Activated CD4-positive, alpha-beta T cell treated with anti-CD3 and anti-CD28 coated beads, Interleukin-2, amount 10 ng/mL, durations not matched to agents 24 days and 14 days (primary cell): ENCODE measurements at regions not wholly inside any gene's neighbourhood (a gene's known extent, or its start where the extent isn't known, plus 50 kb on each side); places are given as distances from the start of the nearest gene placed in this dataset.
A peak's percentile ranks its signal among the peaks of the same experiment; 100 is the strongest.
"Not testable (repeated sequence)": the region's sequence is repeated elsewhere in the genome, so short reads cannot be mapped to it uniquely, and the experiment has no call there.

ENCODE experiments used
- DNase-seq: peaks from one replicate; pipeline ENCODE4 v3.0.0; 2022
- H3K27ac Mint-ChIP-seq: one replicate; pipeline ENCODE4 v1.8.0; 2022; ENCODE audit warnings: mild to moderate bottlenecking, mixed read lengths
- H3K27me3 Mint-ChIP-seq: one replicate; pipeline ENCODE4 v1.8.0; 2022; ENCODE audit warnings: mixed read lengths
- H3K36me3 Mint-ChIP-seq: one replicate; pipeline ENCODE4 v1.8.0; 2022; ENCODE audit warnings: low read depth, mild to moderate bottlenecking, mixed read lengths
- H3K4me1 Mint-ChIP-seq: one replicate; pipeline ENCODE4 v1.8.0; 2021; ENCODE audit warnings: mixed read lengths
- H3K4me3 Mint-ChIP-seq: one replicate; pipeline ENCODE4 v1.8.0; 2022; ENCODE audit warnings: mild to moderate bottlenecking, moderate library complexity, mixed read lengths
- H3K9me3 Mint-ChIP-seq: one replicate; pipeline ENCODE4 v1.8.0; 2021; ENCODE audit warnings: mixed read lengths
- intact Hi-C: fragments of 100-400 bp; cut with micrococcal nuclease; formaldehyde crosslinking; loops from one replicate; pipeline ENCODE4 v1.15.1; 2023

GRCh38 chr2:8438996-8439395 lies 242.9 kb upstream of the ID2 start:
- DNase-seq = no peak
- H3K9me3 Mint-ChIP-seq = peaks cover 12% of the 10 kb centered on the region
- H3K4me3 Mint-ChIP-seq = no peak overlapping the region
- H3K27ac Mint-ChIP-seq = no peak overlapping the region
- intact Hi-C loops = no loop called here
- H3K4me1 Mint-ChIP-seq = peaks cover 19% of the 10 kb centered on the region
- peaks cover 5% of the 10 kb centered on the region for H3K27me3 Mint-ChIP-seq
- H3K36me3 Mint-ChIP-seq = peaks cover 4% of the 10 kb centered on the region

DNA sequence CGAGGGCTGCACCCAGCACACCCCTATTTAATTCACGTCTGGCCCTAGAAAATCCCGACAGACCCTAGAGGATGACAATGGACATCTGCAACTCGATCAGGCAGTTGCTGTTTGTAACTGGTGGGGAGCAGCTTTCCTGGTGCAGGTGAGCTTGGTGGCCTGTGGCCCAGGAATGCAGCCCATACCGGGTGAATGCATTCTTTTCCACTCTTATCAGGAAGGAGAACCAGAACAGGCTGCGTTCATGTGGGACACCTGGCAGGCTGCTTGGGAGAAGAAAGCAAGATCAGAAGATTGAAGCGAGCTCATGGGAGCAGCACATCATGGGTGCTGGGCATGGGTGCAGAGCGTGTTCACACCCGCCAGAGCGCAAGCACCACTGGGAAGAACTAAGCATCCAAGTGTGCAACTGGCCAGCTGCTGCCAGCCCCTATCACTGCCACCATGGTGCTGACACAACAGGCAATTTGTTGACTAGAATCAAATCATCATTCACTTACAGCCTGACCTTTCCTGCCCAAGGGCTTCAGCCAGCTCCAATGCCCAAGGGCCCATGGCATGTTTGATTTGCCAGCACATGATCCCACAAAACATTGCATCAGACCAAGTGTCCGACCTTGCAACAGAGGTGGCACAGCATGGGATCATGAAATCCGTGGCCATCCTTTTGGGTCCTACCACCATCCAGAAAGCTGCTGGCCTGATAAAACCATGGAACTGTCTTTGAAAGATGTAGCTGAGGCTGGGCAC lies 241.7 kb upstream of the ID2 start:
- no peak overlapping the region for H3K27ac Mint-ChIP-seq
- H3K27me3 Mint-ChIP-seq = peaks cover 12% of the 10 kb centered on the region

GRCh38 chr2:8441371-8441770 lies 240.5 kb upstream of the ID2 start:
- intact Hi-C loops = no loop called here
- peaks cover 2% of the 10 kb centered on the region for H3K36me3 Mint-ChIP-seq
- DNase-seq = no peak
- no peak overlapping the region for H3K27ac Mint-ChIP-seq
- H3K27me3 Mint-ChIP-seq = peaks cover 17% of the 10 kb centered on the region
- H3K4me1 Mint-ChIP-seq = peaks cover 17% of the 10 kb centered on the region
- peaks cover 5% of the 10 kb centered on the region for H3K9me3 Mint-ChIP-seq
- H3K4me3 Mint-ChIP-seq = no peak overlapping the region

More for the DNA sequence above, 241.7 kb upstream of the ID2 start:
- DNase-seq = no peak
- Mint-ChIP-seq H3K4me3 (no peak overlapping the region), H3K4me1 (peaks cover 18% of the 10 kb centered on the region), H3K9me3 (peaks cover 5% of the 10 kb centered on the region), H3K36me3 (peaks cover 3% of the 10 kb centered on the region)
- intact Hi-C loops = no loop called here

GRCh38 chr2:8441986-8442385 lies 239.9 kb upstream of the ID2 start:
- H3K27me3 Mint-ChIP-seq = peaks cover 20% of the 10 kb centered on the region
- peaks cover 5% of the 10 kb centered on the region for H3K9me3 Mint-ChIP-seq
- H3K4me1 Mint-ChIP-seq = peaks cover 17% of the 10 kb centered on the region
- peaks cover 2% of the 10 kb centered on the region for H3K36me3 Mint-ChIP-seq
- no peak overlapping the region for H3K27ac Mint-ChIP-seq
- no peak for DNase-seq
- intact Hi-C loops = no loop called here
- H3K4me3 Mint-ChIP-seq = no peak overlapping the region

GRCh38 chr2:8442833-8443486 lies 238.9 kb upstream of the ID2 start:
- Mint-ChIP-seq H3K4me1 (peaks cover 17% of the 10 kb centered on the region), H3K27ac (no peak overlapping the region), H3K36me3 (no peaks in the 10 kb centered on the region), H3K27me3 (peaks cover 24% of the 10 kb centered on the region), H3K9me3 (peaks cover 5% of the 10 kb centered on the region), H3K4me3 (no peak overlapping the region)
- intact Hi-C loops = no loop called here
- no peak for DNase-seq

DNA sequence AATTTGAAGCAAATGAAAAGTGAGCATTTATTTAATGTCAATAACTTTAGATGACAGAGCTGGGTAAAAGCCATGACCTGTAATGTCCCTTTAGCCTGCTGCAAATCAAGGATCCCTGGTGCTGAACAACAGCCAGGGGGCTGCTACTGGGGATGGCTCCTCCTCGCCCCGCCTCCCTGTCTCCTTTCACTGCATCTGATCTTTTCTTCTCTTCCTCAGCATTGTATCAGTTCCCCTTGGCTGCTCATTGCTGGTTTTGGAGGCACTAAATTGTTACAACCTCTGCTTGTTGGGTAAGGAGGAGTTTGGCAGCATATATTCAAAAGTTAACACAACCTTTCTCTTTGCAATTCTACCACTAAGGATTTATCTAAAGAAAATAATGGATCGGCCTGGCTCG lies 236.3 kb upstream of the ID2 start:
- H3K9me3 Mint-ChIP-seq = peaks cover 4% of the 10 kb centered on the region
- peaks cover 35% of the 10 kb centered on the region for H3K27me3 Mint-ChIP-seq
- no peak overlapping the region for H3K27ac Mint-ChIP-seq
- H3K4me1 Mint-ChIP-seq = peaks cover 11% of the 10 kb centered on the region
- H3K36me3 Mint-ChIP-seq = no peaks in the 10 kb centered on the region
- no peak overlapping the region for H3K4me3 Mint-ChIP-seq
- intact Hi-C loops = no loop called here
- DNase-seq = no peak

GRCh38 chr2:8446751-8447150 lies 235.1 kb upstream of the ID2 start:
- H3K27me3 Mint-ChIP-seq = peaks cover 35% of the 10 kb centered on the region
- intact Hi-C loops, H3K4me3 Mint-ChIP-seq, H3K36me3 Mint-ChIP-seq, DNase-seq, H3K27ac Mint-ChIP-seq, H3K9me3 Mint-ChIP-seq: not testable (repeated sequence)
- H3K4me1 Mint-ChIP-seq = peaks cover 11% of the 10 kb centered on the region

DNA sequence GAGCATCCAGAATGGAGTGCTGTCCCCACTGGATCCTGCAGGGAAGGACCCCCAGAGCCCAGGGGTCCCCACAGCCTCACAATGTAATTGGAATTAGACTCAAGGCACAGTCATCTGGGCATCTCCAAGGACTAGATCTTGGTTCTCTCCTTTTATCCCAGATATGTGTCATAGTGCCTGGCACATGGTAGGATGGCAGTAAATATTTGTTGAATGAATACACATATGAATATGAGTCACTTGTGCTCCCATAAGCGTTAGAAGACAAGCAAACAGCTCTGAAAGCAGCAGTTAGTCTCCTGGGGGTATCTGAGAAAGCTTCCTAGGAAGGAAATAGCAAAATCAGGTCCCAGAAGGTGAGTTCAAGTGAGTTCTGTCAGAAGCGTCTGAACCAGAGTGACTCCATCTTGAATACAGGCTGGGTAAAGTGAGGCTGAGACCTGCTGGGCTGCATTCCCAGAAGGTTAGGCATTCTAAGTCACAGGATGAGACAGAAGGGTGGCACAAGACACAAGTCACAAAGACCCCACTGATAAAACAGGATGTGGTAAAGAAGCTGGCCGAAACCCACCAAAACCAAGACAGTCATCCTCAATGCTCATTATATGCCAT lies 234.1 kb upstream of the ID2 start:
- Mint-ChIP-seq H3K36me3 (no peaks in the 10 kb centered on the region), H3K4me3 (no peak overlapping the region), H3K4me1 (peaks cover 4% of the 10 kb centered on the region), H3K27ac (no peak overlapping the region), H3K9me3 (peaks cover 4% of the 10 kb centered on the region), H3K27me3 (peaks cover 33% of the 10 kb centered on the region)
- no peak for DNase-seq
- intact Hi-C loops = no loop called here

DNA sequence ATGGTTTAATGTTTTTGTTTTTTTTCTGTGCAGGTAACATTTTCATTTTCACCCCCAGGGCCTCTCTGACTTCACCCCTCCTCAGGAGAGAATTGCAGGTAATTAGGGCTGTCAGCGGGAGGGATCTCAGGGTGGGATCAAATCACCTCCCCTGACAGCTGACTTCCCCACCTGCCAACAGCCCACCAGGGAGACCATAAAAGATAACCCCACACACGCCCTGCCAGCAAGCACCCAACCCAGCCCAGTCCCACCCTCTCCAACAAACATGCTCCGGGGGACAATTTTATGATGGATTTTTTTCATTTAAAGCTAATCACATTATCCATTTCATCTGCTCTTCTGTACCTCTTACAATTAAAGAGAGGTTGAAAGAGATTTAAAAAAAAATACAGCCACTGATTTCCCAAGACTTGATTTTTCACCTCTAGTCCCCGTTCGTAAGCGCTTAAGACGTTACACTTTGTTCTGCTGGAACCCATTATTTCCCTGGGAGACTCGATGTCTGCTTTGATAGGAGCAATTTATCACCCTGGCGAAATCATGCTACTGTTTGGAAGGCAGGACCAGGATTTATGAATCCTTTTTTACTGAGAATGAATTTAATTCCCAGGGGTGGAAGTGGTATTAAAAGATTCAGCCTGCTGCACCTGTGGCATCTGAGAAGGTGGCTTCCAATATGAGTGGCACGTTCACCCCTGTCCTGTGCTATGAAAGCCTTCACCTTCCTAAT lies 232.9 kb upstream of the ID2 start:
- H3K27ac Mint-ChIP-seq = no peak overlapping the region
- H3K4me3 Mint-ChIP-seq = no peak overlapping the region

GRCh38 chr2:8451273-8451672 lies 230.6 kb upstream of the ID2 start:
- DNase-seq = no peak
- Mint-ChIP-seq H3K36me3 (no peaks in the 10 kb centered on the region), H3K27ac (no peak overlapping the region), H3K27me3 (peaks cover 21% of the 10 kb centered on the region), H3K9me3 (peaks cover 4% of the 10 kb centered on the region), H3K4me1 (peaks cover 25% of the 10 kb centered on the region), H3K4me3 (no peak overlapping the region)
- intact Hi-C loops = no loop called here

More for the DNA sequence above, 232.9 kb upstream of the ID2 start:
- intact Hi-C loops = no loop called here
- Mint-ChIP-seq H3K36me3 (no peaks in the 10 kb centered on the region), H3K27me3 (peaks cover 33% of the 10 kb centered on the region), H3K4me1 (peaks cover 7% of the 10 kb centered on the region), H3K9me3 (peaks cover 4% of the 10 kb centered on the region)
- DNase-seq = no peak

DNA sequence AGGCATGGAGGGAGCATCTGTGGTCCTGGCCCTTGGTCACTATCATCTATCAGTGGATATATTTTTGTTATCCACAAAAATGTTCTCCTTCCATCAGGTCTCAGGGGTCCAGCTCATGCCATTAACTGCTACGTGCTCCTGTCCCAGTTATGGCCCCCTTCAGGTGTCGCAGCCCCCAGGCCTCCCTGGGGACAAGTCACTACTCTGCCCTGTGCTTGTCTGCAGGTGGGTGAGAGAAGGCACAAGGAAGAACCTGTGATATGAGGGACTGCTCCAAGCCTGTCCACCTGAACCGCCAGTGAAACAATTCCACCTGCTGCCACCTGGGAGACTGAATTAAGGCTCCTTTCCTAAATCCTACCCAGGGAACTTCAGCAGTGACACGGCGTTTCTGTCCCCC lies 229.6 kb upstream of the ID2 start:
- H3K36me3 Mint-ChIP-seq = no peaks in the 10 kb centered on the region
- no peak overlapping the region for H3K4me3 Mint-ChIP-seq
- H3K9me3 Mint-ChIP-seq = peaks cover 4% of the 10 kb centered on the region
- no peak overlapping the region for H3K27ac Mint-ChIP-seq
- no peak for DNase-seq
- H3K27me3 Mint-ChIP-seq = peaks cover 16% of the 10 kb centered on the region
- H3K4me1 Mint-ChIP-seq = peaks cover 27% of the 10 kb centered on the region
- intact Hi-C loops = no loop called here

DNA sequence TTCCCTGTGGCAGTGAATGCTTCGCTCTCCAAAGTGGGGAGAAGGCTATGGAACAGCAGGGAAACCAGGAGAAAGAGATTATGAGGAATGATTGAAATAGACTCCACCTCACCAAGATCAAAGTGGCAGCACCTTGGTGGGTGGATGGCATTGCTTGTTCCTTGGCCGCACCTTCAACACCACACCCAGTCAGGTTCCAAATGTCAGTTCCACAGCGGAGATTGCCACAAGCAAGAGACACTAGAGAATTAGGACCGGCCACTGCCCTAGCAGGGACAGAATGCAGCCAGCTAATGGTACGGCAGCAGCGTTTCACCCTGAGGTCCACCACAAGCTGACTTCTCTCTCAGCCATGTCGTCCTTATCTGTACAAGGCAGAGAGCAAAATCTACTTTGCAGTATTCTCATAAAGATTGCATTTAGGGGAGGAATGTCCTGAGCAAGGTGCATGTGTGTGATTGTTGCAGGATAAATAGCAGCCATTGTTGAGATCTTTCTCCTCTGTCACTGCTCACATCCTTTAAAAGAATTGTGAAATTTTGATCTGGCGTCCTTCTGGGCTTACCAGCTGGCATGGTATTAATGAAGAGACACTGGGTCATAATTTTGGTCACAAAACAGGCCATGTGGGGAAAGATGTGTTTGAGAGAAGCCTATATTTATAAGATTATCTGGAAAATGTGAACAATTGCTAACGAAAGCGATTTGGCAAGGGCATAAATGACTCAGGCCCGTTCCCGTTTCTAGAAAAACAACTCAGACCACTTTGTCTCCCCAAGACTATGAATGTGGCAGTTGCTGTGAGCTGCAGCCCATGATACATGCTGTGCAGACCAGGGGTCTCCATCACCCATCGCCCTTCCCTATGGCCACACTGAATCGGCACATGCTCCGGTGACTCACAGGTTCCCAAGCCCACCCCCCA lies 228.6 kb upstream of the ID2 start:
- DNase-seq = no peak
- no peaks in the 10 kb centered on the region for H3K36me3 Mint-ChIP-seq
- H3K4me3 Mint-ChIP-seq = no peak overlapping the region
- intact Hi-C loops = no loop called here
- H3K27ac Mint-ChIP-seq = peak overlapping the region; percentile 16
- H3K4me1 Mint-ChIP-seq = peaks cover 34% of the 10 kb centered on the region
- H3K9me3 Mint-ChIP-seq = peaks cover 4% of the 10 kb centered on the region
- peaks cover 16% of the 10 kb centered on the region for H3K27me3 Mint-ChIP-seq

DNA sequence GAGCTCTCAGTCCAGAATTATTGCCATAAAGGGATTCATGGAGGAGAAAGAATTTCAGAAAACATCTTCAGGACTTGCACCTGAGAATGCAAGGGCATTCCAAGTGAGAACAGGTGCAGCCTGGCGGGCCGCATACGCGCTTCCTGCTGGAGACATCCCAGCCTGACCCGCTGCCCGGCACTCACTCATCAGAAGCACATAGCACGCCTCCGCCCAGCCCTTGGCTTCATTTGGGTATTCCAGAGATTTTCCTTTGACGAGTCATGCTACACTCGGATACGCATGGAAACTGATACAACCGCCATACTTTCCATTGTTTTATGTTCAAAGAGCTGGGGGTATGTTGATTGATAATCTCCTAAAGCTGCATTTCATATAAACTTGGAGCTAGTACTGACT lies 228.0 kb upstream of the ID2 start:
- Mint-ChIP-seq H3K27ac (no peak overlapping the region), H3K4me1 (peaks cover 39% of the 10 kb centered on the region), H3K4me3 (no peak overlapping the region), H3K27me3 (peaks cover 15% of the 10 kb centered on the region), H3K9me3 (peaks cover 4% of the 10 kb centered on the region), H3K36me3 (no peaks in the 10 kb centered on the region)
- no peak for DNase-seq
- intact Hi-C loops = no loop called here
